ENCODE measurements at regions not wholly inside any gene's neighbourhood (a gene's known extent, or its start where the extent isn't known, plus 50 kb on each side); places are given as distances from the start of the nearest gene placed in this dataset.

DNA sequence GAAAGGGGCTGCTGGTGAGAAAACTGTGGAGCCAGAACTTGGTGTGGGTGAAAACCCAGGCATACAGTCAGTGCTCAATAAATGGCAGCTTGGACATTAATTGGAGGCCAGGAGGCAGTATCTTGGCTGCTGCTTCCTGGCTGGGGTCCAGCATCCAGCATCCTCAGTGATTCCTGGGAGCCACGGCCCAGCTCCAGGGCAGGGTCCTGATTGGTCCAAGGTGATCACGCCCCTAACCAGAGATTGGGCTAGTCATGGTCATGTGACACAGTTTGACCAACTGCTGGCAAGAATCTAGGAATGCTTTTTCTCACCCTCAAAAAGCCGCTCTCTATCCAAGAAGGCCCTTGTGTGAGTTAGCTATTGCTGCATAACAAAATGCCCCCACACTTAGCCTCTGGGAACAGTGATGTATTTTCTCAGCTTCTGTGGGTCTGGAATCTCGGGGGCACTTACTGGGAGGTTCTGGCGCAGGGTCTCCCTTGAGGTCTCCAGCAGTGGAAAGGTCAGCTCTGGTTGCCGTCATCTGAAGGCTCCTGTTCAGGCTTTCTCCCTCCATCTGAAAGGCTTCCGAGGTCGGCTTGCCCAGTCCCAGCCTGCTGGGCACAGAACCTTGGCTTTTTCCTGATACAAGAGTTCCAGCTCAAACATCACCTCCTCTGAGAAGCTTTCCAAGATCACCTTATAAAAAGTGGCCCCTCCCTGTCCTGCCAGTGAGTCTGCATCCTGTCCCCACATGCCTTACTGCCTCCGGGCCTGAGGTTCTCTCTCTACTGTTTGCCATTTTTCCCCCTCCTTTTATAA is 119.2 kb upstream of the NCOR2 start:
- no peak for DNase-seq

GRCh38 chr12:124685689-124686369 is 118.4 kb upstream of the NCOR2 start:
- no peak for DNase-seq

GRCh38 chr12:124684971-124685688 is 117.7 kb upstream of the NCOR2 start:
- DNase-seq: no peak

- DNase-seq: no peak
Measured at GRCh38 chr12:124684496-124684895, 117.1 kb upstream of the NCOR2 start.

- no peak for DNase-seq
Measured at GRCh38 chr12:124683152-124684124, 116.0 kb upstream of the NCOR2 start.

- DNase-seq: no peak
Measured at GRCh38 chr12:124682425-124683151, 115.2 kb upstream of the NCOR2 start.

DNA sequence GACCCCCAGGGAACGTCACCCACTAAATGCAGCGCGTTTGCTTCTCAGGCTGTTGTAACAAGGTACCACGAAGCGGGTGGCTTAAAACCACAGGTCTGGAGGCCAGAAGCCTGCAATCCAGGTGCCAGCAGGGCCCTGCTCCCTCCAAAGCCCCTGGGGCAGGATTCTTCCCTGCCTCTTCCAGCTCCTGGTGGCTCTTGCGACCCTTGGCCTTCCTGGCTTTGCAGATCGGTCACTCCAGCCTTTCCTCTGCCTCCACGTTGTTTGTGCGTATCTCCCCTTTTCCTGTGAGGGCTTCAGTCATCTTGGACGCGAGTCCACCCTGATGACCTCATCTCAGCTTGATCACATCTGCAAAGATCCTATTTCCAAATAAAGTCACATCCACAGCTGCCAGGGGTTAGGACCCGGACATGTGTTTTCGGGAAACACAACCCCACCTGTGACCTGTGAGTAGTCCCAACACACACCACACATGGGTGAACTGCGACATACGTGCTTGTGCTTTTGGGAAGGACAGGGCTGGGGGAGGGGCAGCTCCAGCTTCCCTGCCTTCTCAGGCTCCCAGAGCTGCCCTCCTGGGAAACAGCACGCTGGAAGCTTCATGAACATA is 114.5 kb upstream of the NCOR2 start:
- DNase-seq: no peak

DNA sequence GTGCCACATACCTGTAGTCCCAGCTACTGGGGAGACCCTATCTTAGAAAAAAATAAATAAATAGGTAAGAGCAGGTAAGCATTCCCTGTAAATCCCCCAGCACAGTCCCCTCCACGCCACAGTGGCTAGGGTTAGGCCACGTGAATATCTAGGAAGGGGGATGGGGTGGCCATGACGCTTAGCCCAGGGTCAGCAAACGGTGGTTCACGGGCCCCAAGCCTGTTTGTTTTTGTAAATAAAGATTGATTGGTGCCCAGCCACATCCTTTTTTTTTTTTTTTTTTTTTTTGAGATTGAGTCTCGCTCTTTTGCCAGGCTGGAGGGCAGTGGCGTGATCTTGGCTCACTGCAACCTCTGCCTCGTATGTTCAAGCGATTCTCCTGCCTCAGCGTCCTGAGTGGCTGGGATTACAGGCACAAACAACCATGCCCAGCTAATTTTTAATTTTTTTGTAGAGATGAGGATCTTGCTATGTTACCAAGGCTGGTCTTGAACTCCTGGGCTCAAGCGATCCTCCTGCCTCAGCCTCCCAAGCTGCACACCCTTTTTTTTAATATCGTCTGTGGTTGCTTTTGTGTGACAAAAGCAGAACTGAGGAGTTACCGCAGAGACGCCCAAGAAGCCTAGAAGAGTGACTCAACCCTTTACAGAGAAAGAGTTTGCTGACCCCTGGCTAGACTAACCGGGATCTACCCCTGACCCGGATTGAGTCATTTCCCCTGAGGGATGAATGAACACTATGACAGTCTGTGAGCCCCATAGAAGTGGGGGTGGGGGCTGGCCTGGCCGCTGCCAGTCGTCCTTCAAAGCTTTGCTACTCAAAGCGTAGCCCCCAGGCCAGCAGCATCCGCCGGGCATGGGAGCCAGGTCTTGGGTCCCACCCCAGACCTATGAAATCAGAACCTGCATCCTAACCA is 113.7 kb upstream of the NCOR2 start:
- peak; percentile 86 to 88 for DNase-seq

DNA sequence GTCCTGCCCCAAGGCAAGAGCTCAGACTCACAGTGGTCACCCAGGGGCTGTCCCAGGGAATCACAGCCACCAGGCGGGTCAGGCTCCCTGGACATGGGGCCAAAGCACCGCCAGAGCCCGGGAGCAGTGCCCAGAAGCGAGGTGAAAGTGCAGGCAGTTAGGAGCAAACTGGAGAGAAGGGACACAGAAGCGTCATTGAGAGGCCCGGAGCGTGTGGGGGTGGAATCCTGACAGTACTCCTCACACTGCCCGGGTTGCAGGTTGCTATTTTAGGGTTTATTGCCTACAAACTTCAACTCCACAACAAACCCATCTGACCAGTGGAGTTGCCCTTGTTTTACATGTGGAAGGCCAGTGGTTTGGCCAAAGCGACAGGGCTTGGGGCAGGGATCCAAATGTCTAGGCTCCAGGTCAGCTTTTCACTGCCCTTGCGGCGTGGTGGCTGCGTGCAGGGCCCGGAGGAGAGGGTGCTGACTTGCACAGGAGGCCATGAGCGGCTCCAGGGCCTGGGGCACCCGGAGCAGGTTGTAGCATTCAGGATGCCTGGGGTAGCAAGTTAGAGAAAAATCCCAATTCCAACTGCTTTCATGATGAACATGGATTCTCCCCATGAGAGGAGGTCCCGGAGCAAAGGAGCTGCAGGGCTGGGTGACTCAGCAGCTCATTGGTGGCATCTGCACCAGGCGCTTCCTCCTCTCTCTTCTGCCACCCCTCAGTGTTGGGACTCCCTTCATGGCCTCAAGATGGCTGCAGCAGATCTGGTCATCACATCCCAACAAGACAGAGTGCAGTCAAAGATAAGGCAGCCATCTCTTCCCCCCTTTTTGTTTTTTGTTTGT is 112.3 kb upstream of the NCOR2 start:
- DNase-seq: no peak

DNA sequence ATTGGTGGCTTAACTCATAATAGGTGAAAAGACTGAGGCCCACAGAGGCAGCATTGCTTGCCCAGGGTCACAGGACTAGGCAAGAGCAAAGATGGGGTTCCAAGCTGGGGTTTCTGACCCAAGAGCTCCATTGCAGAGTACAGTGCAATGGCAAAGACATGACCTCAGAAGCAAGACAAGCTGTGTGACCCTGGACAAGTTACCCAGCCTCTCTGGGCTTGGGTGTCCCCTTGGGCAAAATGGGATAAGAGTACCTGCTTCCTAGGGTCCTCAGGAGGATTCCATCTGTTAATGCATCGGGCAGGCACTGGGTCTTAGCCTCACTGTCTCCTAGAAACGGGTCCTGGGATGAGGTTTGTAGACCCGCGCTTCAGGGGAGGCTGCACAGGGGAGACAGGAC is 111.6 kb upstream of the NCOR2 start:
- no peak for DNase-seq

DNA sequence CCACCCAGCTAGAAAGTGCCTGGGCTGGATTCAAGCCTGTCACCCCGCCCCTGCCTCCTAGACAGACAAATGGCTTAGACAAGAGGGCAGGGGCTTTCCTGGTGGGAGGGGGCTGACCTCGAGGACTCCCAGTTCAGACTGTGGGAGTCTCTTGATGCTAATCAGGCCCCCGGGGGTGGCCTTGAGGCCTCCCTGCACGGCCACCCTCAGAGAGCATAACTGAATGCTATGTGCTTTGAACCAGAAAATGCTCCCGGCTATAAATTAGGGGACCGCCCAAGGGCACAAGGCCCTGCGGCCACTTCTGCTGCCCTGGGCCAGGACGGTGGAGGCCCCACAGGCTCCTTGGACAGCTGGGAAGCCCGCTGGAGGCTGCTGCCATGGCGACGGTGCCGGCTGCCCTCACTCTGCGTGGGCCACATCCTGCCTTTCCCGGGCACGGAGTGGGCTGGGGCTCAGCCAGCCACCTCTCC is 111.0 kb upstream of the NCOR2 start:
- no peak for DNase-seq

- no peak for DNase-seq
Measured at GRCh38 chr12:124677552-124678356, 110.3 kb upstream of the NCOR2 start.

DNA sequence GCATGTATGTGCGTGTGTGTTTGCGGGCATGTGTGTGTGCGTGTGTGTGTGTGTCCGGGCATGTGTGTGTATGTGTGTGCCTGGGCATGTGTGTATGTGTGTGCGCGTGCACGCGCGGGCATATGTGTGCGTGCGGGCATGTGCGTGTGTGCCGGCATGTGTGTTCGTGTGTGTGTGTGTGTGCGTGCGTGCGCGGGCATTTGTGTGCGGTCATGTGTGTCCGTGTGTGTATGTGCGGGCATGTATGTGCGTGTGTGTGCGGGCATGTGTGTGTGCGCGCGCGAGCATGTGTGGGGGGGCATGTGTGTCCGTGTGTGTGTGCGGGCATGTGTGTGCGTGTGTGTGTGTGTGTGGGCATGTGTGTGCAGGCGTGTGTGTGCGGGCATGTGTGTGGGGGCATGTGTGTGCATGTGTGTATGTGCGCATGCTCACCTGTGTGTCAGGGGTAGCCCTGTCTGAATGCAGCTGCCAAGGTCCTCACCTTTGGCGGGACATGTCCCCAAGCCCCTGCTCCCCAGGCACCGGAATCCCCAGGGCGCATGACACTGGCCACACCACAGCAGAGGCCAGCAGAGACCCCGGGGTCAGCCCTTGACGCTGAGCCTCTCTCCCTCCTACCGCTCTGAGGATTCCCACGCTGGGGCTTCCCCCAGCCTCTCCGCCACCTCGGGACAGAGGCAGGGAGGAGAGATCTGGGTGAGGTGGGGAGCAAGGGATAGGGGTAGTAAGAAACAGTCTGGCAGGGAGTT is 109.5 kb upstream of the NCOR2 start:
- no peak for DNase-seq

DNA sequence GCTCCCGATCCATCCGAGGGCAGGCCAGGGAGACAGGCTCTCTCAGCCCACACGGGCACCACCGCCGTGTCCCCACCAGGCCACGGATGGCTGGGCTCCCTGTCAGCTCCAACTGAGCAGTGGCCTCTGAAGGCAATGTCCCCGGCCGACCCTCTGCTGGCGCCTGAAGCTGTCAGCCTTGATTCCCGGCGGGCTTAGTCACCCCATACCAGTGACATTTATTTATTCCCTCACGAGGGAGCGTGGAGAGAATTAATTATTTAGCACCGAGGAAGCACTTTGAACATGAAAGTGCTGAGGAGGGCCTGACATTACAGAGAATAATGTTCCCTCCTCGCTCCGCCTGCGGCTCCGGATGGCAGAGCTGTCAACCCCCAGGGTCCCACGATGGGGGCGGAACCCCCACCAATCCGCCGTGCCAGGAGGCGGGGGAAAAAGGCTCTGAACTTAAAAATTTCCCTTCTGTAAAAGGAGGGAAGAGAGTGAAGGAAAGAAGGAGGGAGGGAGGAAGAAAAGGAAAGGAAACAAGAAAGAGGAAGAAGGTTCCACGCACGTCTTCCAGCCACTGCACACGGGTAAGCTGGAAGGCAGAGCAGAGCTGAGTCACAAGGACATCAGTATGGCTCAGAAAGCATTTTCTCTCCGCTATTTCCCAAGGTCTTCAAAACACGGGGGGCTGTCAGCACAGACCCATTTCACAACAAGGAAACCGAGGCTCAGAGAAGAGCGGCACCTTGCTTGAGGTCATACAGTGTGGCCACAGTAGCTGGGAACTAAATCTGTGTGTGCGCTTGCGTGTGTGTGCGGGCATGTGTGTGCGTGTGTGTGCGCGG is 108.7 kb upstream of the NCOR2 start:
- peak; percentile 29 to 44 for DNase-seq

- DNase-seq: no peak
Measured at GRCh38 chr12:124674937-124675336, 107.5 kb upstream of the NCOR2 start.

DNA sequence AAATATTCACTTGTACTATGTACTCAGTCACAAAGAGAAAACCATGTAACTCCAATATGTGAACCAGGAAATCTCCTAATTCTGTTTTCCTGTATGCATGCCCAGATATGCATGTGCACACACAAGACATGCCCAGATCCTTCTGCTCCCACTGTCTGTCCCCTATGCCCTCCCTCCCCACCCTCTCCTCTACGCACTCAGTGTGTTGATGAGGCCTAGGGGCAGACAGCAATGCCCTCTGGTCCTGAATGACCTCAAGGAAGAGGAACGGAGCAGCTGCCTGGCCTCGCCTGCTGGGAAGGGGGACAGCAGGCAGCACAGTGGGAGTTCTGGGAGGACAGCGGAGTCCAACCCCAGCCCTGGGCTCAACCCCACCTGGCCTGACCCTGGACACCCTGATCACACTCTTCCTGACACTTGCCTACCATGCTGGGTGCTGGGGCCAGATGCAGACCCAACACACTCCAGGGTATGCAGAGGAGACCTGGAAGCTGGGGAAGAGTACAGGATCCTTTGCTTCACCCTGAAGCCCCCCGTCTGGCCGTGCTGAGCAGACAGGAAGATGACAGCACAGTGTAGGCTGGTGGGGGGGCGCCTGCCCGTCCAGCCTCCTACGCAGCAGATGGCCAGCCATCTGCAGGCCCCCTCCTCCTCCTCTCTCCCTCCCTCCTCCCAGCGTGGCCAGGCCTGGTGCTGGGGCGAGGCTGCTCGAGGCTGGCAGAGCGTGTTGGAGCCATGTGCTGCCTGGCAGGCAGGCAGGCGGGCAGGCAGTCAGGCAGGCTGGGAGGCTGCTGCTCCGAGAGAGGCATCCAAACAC is 106.6 kb upstream of the NCOR2 start:
- DNase-seq: no peak
